GM18498 (cell line): ENCODE measurements at regions not wholly inside any gene's neighbourhood (a gene's known extent, or its start where the extent isn't known, plus 50 kb on each side); places are given as distances from the start of the nearest gene placed in this dataset.
A peak's percentile ranks its signal among the peaks of the same experiment; 100 is the strongest.

Experiments
- ATAC-seq: cut with Tn5 transposase; IDR thresholded peaks from one replicate; pipeline ENCODE4 v1.9.1; 2021; ENCODE audit warnings: mild to moderate bottlenecking, moderate library complexity; ENCODE audit not compliant: unreplicated experiment

GRCh38 chr4:144902614-144903013 lies 195.4 kb downstream of the ANAPC10 start:
- ATAC-seq, result peak; percentile 77

- no peak for ATAC-seq
Observed at GRCh38 chr4:144903953-144904711, 193.9 kb downstream of the ANAPC10 start.

GRCh38 chr4:144905286-144905685 lies 192.7 kb downstream of the ANAPC10 start:
- no peak for ATAC-seq

- ATAC-seq, result no peak
Observed at GRCh38 chr4:144906181-144906925, 191.6 kb downstream of the ANAPC10 start.

GRCh38 chr4:144910723-144911122 lies 187.3 kb downstream of the ANAPC10 start:
- ATAC-seq, result no peak
